OCI-LY3 (cell line): ENCODE measurements at regions not wholly inside any gene's neighbourhood (a gene's known extent, or its start where the extent isn't known, plus 50 kb on each side); places are given as distances from the start of the nearest gene placed in this dataset.

Experiments used
- CTCF ChIP-seq: fragments of 200-600, 300-600 bp; sonication (generic); IDR thresholded peaks from 2 replicates; pipeline ENCODE4 v1.5.1; 2014; ENCODE audit warnings: antibody characterized with exemption, low read length, low read depth
- EZH2phosphoT487 ChIP-seq: fragments of 200-600 bp; shearing (Covaris generic); IDR thresholded peaks from 2 replicates; pipeline ENCODE4 v1.6.1; 2018; ENCODE audit warnings: antibody characterized with exemption, mixed run types, low read depth

- TF ChIP-seq EZH2phosphoT487 (no peak), CTCF (no peak)
Measured at GRCh38 chr6:69456086-69456485, 340.7 kb downstream of the LMBRD1 start.
